Breast epithelium (tissue), 4 donors: ENCODE measurements at regions not wholly inside any gene's neighbourhood (a gene's known extent, or its start where the extent isn't known, plus 50 kb on each side); places are given as distances from the start of the nearest gene placed in this dataset.
A peak's percentile ranks its signal among the peaks of the same experiment; 100 is the strongest.

Experiments used
- DNase-seq, 2 donors: peaks; one replicate each; pipeline ENCODE4 v3.0.0-alpha.2; 2019; ENCODE audit warnings: low spot score in 2 of 2
- H3K27ac ChIP-seq, 2 donors: fragments of 200-600 bp; sonication (generic) in 1 of 2; one replicate each; pipeline ENCODE4 v1.5.1; 2016 to 2019; ENCODE audit warnings: mild to moderate bottlenecking in 1 of 2
- H3K27me3 ChIP-seq, 2 donors: fragments of 200-600 bp; sonication (generic) in 1 of 2; one replicate each; pipeline versions ENCODE4 v1.5.1 to v1.6.0; 2017 to 2019; ENCODE audit warnings: control low read depth in 1 of 2, mild to moderate bottlenecking in 1 of 2
- H3K36me3 ChIP-seq: fragments of 200-600 bp; one replicate; pipeline ENCODE4 v1.5.1; 2019
- H3K4me1 ChIP-seq, 2 donors: fragments of 200-600 bp; sonication (generic); one replicate each; pipeline ENCODE4 v1.5.1; 2016 to 2019; ENCODE audit warnings: control low read depth in 1 of 2
- H3K4me3 ChIP-seq, 3 donors: fragments of 200-600 bp; sonication (generic); 1 replicate in 2 of 3; 2 replicates in 1 of 3; pipeline ENCODE4 v1.5.1; 2016 to 2019; ENCODE audit warnings: mild to moderate bottlenecking in 3 of 3, moderate library complexity in 2 of 3
- H3K9me3 ChIP-seq, 2 donors: fragments of 200-600 bp; sonication (generic) in 1 of 2; one replicate each; pipeline ENCODE4 v1.5.1; 2016 to 2019; ENCODE audit warnings: control low read depth in 1 of 2
- POLR2A ChIP-seq: fragments of 450-650 bp; IDR thresholded peaks from one replicate; pipeline ENCODE4 v1.6.1; 2016; ENCODE audit warnings: antibody characterized with exemption, mild to moderate bottlenecking, moderate library complexity
- POLR2AphosphoS5 ChIP-seq, 3 donors: sonication (generic); formaldehyde crosslinking; IDR thresholded peaks; one replicate each; pipeline ENCODE4 v1.6.1; 2017; ENCODE audit warnings: antibody characterized with exemption in 3 of 3
- intact Hi-C: fragments of 100-400 bp; cut with DNase I; formaldehyde crosslinking; loops from one replicate; pipeline ENCODE4 v1.15.1; 2023; ENCODE audit warnings: low total_unique reads
- TF ChIP-seq, protein P1 (sequence below), 3 donors: fragments of 450-650 bp; IDR thresholded peaks; one replicate each; pipeline ENCODE4 v1.5.1; 2016 to 2017; ENCODE audit warnings: antibody characterized with exemption in 3 of 3, mild to moderate bottlenecking in 3 of 3, moderate library complexity in 3 of 3

DNA sequence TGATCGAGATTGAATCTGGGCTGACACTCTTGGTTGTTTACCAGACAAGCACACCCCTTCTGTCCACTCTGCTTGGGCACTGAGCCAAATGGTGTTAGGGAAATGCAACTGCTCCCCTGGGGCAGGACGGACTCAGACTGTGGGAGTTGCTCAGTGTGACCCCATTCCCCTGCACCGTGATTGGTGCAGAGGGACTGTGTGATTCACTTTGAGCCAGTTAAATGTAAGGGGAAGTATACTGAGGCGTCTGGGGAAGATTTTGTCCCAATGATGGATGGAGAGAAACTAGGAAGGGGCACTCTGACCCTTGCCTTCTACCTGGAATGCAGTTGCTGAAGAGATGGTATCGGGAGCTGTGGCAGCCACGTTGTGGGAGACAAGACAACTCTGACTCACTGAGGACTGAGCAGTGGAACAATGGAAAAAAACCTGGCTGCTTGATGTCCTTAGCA, 196.0 kb upstream of the ANKRD55 start:
- intact Hi-C loops, result no loop called here
- peak overlapping the region; percentile 13 to 32 for H3K27ac ChIP-seq
- H3K4me1 ChIP-seq, result no peaks in the 10 kb centered on the region
- H3K36me3 ChIP-seq, result no peaks in the 10 kb centered on the region
- peak in 1 of 3 donors; percentile 17 for TF ChIP-seq POLR2AphosphoS5 (IDR thresholded peaks at IDR 0.05)
- TF ChIP-seq, protein P1, sequence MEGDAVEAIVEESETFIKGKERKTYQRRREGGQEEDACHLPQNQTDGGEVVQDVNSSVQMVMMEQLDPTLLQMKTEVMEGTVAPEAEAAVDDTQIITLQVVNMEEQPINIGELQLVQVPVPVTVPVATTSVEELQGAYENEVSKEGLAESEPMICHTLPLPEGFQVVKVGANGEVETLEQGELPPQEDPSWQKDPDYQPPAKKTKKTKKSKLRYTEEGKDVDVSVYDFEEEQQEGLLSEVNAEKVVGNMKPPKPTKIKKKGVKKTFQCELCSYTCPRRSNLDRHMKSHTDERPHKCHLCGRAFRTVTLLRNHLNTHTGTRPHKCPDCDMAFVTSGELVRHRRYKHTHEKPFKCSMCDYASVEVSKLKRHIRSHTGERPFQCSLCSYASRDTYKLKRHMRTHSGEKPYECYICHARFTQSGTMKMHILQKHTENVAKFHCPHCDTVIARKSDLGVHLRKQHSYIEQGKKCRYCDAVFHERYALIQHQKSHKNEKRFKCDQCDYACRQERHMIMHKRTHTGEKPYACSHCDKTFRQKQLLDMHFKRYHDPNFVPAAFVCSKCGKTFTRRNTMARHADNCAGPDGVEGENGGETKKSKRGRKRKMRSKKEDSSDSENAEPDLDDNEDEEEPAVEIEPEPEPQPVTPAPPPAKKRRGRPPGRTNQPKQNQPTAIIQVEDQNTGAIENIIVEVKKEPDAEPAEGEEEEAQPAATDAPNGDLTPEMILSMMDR (IDR thresholded peaks at IDR 0.05), result no peak
- no peaks in the 10 kb centered on the region for H3K9me3 ChIP-seq
- DNase-seq, result peak; percentile 34 to 79
- no peaks in the 10 kb centered on the region for H3K27me3 ChIP-seq
- no peak overlapping the region for H3K4me3 ChIP-seq

- no peaks in the 10 kb centered on the region for H3K36me3 ChIP-seq
- no peak overlapping the region for H3K27ac ChIP-seq
- H3K27me3 ChIP-seq, result no peaks in the 10 kb centered on the region
- no peaks in the 10 kb centered on the region for H3K4me1 ChIP-seq
- intact Hi-C loops, result no loop called here
- TF ChIP-seq POLR2AphosphoS5 (IDR thresholded peaks at IDR 0.05) (no peak), POLR2A (no peak)
- TF ChIP-seq, protein P1 (IDR thresholded peaks at IDR 0.05), result no peak
- no peak overlapping the region for H3K4me3 ChIP-seq
- DNase-seq, result no peak
- H3K9me3 ChIP-seq, result no peaks in the 10 kb centered on the region
Observed at GRCh38 chr5:56426693-56427092, 193.6 kb upstream of the ANKRD55 start.

- Histone ChIP-seq H3K4me1 (no peaks in the 10 kb centered on the region), H3K27me3 (no peaks in the 10 kb centered on the region), H3K36me3 (no peaks in the 10 kb centered on the region), H3K9me3 (peaks cover 0 to 15% of the 10 kb centered on the region in 2 donors), H3K27ac (peak overlapping the region; percentile 60 to 63), H3K4me3 (peak overlapping the region in 1 of 3 donors; percentile 15)
- DNase-seq, result peak in 1 of 2 donors; percentile 78
- TF ChIP-seq POLR2AphosphoS5 (IDR thresholded peaks at IDR 0.05) (peak in 2 of 3 donors; percentile 37 to 74), POLR2A (no peak)
- intact Hi-C loops, result no loop called here
Observed at GRCh38 chr5:56422076-56422762, 189.1 kb upstream of the ANKRD55 start.

GRCh38 chr5:56421246-56422075, 188.3 kb upstream of the ANKRD55 start:
- no peaks in the 10 kb centered on the region for H3K4me1 ChIP-seq
- no peak for DNase-seq

GRCh38 chr5:56420323-56420722, 187.2 kb upstream of the ANKRD55 start:
- Histone ChIP-seq H3K27me3 (no peaks in the 10 kb centered on the region), H3K27ac (no peak overlapping the region), H3K36me3 (no peaks in the 10 kb centered on the region), H3K4me3 (no peak overlapping the region), H3K9me3 (peaks cover 0 to 15% of the 10 kb centered on the region in 2 donors), H3K4me1 (no peaks in the 10 kb centered on the region)
- no peak for DNase-seq
- no peak for TF ChIP-seq POLR2A
- TF ChIP-seq, protein P1 (IDR thresholded peaks at IDR 0.05), result no peak
- no peak for TF ChIP-seq POLR2AphosphoS5 (IDR thresholded peaks at IDR 0.05)
- intact Hi-C loops, result no loop called here

More at GRCh38 chr5:56421246-56422075, 188.3 kb upstream of the ANKRD55 start:
- no peak overlapping the region for H3K4me3 ChIP-seq
- H3K27ac ChIP-seq, result peak overlapping the region; percentile 39 to 60
- no peaks in the 10 kb centered on the region for H3K27me3 ChIP-seq
- intact Hi-C loops, result no loop called here
- no peaks in the 10 kb centered on the region for H3K36me3 ChIP-seq
- H3K9me3 ChIP-seq, result peaks cover 0 to 15% of the 10 kb centered on the region in 2 donors
- no peak for TF ChIP-seq POLR2AphosphoS5 (IDR thresholded peaks at IDR 0.05)
- TF ChIP-seq POLR2A, result no peak
- TF ChIP-seq, protein P1 (IDR thresholded peaks at IDR 0.05), result no peak
